Activated naive CD4-positive, alpha-beta T cell treated with Interleukin-2 at 50 U/mL for 16 hours (primary cell): ENCODE measurements at regions not wholly inside any gene's neighbourhood (a gene's known extent, or its start where the extent isn't known, plus 50 kb on each side); places are given as distances from the start of the nearest gene placed in this dataset.

ENCODE experiments used
- DNase-seq: peaks from one replicate; pipeline ENCODE4 v3.0.0-alpha.2; 2020

DNA sequence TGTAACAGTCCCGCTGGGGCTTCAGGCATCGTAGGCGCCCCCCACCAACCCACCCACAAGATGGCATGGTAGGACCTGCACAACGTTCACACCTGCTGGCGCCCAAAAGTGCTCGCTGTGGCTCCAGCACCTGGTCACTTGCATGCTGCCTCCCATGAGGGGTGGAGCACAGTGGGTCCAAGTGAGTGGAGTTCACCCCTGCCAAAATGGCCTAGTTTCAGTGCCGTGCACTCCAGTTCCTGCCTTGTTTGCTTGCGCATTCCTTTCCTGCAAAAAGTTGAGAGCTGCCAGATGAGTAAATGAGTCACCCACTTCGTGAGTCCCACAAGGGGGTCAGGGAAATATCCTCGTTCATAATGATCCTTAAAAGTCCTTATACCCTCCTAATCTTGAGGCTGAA is 788.7 kb upstream of the DPPA4 start:
- no peak for DNase-seq

DNA sequence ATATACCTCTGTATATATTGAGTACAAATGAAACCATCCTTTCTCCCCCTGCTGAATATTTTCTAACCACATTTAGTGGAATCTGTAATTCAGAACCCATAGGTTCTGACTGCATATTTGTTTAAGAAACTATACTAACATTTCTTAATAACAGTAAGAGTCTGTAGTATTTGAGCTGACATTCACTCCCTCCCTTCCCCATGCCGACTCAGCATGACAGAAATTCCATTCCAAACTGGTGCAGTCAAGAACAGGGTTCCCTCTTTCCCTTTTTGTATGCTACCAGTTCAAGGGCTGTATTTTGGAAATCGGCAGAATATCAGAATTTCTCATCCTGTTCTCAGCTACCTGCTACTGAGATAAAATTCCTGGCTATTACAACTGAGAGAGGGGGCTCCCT is 796.6 kb upstream of the DPPA4 start:
- no peak for DNase-seq

DNA sequence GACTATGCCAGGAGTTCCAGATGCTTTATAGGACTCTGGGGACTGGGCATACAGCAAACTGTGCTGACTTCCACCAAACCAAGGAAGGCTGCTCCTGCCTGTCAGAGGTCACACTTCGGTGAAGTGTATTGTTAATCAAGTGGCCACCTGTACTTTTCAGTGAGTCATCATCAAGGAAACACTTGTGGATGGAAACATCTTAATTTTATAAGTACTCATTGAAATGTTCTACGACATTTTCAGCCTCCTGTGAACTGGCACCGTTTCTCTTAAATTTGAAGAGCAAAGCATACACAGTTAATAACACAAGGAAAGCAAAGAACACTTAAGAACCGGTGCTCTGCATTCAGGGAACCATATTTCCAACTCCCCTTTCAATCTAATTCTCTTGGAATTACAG is 801.7 kb upstream of the DPPA4 start:
- no peak for DNase-seq

DNA sequence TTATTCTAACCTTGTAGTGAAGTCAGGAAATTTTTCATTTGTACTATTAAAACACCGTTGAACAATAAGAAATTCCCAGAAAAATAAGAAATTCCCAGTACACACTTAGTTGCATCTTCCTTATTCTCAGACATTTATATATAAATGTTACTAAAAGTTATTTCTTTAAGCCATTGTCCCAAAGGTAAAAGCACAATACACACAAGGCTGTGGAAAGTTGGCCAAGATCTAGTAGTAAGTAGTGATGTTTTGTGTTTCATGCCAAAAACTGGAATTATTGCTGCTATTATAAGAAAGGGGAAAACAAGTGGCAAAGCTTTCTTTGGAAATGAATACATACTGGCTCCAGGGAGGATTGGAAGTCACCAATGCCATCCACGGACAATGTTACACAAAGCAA is 802.5 kb upstream of the DPPA4 start:
- DNase-seq: no peak

- DNase-seq: no peak
These were observed 812.4 kb upstream of the DPPA4 start for GRCh38 chr3:110149763-110150162.

GRCh38 chr3:110157221-110157620 is 819.9 kb upstream of the DPPA4 start:
- no peak for DNase-seq

GRCh38 chr3:110164632-110165369 is 827.5 kb upstream of the DPPA4 start:
- no peak for DNase-seq

DNA sequence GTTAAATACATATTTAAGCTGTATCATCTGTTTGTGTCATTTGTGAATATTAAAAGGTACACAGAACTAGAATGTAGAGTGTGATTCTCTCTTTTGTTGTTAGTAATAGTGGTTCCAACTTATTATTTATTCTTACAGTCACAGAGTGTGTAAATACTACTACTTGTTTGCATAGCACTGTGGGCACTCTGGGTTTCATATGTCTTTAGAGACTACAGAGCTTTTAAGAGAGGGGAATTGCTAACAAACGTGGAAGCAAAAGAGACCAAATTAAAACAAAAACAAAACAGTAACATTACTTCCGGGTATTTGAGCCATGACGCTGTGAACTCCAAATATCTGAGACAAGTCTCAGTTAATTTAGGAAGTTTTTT is 828.0 kb upstream of the DPPA4 start:
- no peak for DNase-seq

DNA sequence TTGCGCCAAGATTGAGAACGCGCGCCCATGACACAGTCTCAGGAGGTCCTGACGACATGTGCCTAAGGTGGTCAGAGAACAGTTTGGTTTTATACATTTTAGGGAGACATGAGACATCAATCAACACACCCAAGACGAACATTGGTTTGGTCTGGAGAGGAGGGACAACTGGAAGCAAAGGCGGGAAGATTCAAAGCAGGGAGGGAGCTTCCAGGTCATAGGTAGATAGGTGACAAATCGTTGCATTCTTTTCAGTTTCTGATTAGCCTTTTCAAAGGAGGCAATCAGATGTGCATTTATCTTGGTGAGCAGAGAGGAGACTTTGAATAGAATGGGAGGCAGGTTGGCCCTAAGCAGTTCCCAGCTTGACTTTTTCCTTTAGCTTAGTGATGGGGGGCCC is 828.4 kb upstream of the DPPA4 start:
- DNase-seq: no peak

- DNase-seq: no peak
These were observed 829.4 kb upstream of the DPPA4 start for GRCh38 chr3:110166791-110167190.

DNA sequence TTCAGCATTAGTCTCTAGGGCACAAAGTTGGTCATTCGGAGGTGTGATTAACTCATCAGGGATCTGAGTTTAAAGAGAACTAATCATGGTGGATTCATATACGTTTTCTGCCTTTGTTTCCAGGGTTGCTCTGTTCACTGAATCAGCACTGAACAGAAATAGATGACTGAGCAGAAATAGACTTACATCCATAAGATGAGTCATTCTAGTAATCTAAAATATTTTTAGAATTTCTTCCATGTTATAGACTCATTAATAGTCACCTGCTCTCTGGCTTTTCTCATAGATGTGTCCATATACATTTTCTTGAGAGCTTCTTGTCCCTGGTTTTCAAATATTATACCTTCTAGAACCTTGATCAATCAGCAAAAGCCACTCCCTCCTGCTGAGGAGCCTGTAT is 837.6 kb upstream of the DPPA4 start:
- no peak for DNase-seq

DNA sequence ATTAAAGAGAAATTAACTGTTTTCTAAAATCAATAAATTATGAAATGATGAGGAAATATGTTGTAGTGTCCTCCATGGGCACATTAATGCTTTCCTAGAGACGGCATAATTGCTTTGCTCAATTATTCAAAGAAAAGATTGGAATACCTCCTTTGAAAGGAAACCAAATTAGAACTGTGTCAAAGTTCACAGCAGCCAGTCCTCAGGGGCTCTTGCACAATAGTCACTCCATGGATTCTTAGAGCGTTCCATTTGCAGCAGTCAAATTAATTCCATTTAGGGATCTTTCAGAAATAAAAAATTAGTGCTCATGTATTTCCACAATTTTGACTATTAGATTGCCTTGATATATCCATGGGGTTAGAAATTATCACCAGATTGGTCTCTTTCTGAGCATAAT is 841.6 kb upstream of the DPPA4 start:
- DNase-seq: no peak

DNA sequence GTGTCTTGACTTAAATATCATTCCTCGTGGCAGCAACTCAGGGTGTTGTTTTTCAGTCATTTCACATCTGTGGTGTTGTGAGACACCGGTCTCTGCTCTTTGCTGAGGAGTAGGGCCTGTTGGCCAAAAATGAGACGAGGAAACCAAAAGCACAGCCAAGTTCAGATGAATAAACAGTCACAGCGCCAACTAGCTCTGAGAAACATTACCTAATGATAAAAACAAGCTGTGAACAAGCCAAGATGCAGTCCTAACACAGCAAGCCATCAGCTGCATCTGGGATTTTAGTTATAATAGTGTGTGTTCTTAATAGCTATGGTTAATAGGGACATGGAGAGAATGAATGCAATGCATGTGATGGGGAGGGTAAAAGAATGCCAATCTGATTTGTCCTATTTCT is 843.4 kb upstream of the DPPA4 start:
- no peak for DNase-seq

- no peak for DNase-seq
These were observed 843.9 kb upstream of the DPPA4 start for GRCh38 chr3:110181226-110181625.

DNA sequence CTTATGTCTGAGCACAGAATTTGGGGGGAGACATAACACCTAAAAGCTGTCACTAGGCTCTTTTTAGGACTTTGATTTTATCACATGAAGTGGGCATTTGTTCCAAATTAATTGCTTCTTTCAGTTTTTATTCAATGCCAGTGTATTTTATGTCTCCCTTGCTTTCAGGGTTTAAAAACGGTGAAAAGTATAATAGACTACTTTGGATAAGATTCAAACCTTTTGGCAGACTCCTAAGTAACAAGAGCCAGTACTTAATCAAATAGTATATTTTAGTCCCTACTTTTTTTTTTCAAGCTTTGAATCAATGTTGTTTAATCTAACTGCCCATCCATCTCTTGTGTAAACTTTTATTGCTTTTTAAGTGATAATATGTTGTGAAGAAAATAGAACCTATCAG is 847.2 kb upstream of the DPPA4 start:
- no peak for DNase-seq

DNA sequence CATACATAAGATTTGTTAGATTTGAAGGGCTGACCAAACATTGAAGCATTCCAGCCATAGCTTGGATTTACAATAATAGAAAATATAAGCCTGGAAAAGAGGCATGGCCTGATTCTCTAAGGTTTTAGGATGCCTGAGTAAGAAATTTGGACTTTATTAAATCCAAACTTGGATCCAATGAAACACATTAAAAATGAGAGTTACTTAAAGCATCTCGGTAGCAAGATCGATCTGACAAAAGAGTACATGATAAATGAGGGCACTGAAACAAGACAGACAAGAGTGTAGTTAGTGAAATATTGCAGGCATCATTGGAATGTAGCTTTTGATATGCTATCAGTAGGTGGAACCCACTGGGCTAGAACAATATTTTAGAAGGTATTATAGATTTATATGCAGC is 855.7 kb upstream of the DPPA4 start:
- no peak for DNase-seq

DNA sequence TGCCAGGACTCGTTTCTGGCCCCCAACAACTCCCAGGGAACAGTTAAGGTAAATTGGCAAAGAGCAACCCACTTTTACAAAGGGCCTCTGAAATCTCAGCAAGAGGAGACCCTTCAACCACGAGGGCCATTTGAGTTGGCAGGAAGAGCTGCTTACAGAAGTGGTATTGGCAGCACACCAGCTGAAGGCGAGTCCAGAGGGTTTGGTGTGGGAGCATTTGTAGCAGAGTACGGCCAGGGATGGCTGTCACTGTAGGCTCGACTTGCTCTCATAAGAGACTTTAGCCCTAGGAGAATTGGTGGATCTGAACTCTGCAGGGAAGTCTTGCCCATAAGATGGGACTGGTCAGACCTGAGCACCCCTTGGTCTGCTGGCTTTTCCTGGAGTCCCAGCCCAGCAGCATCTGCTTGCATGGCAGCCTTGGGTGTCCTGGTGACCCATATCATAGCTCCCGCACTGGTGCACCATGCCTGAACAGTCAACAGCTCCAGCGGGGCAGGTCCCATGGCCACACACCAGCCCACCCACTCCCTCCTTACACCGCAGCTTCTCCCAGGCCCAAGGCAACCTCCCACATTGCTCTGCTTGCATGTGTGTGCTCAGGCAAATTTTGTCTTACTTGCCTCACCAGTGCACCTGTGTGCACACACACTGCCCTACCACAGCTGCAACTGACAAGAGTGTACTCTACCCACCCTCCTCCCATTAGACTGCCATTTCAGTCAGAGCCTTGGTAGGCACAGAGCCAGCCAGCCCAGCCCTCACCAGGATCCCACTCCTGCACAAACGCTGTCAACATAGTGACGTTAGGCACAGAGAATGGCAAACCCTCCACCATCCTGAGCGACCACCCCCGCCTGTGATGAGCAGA is 861.6 kb upstream of the DPPA4 start:
- DNase-seq: no peak

DNA sequence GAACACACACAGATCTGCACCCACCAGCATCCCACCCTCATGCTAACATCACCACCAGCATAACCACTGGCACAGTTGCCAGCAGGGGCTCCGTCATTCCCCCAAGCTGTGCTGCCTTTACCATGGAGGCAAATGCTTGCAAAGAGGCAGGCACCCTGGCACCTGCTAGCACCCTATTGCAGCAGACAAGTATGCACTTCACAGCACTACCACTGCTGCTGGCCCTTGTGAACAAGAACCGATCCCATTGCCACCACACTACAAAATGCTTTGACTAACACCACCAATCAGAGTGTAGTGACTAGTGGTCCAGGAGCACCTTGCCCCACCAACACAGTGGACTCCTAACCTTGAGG is 862.2 kb upstream of the DPPA4 start:
- DNase-seq: no peak

- no peak for DNase-seq
These were observed 861.4 kb upstream of the NECTIN3 start for GRCh38 chr3:110210086-110210660.

- no peak for DNase-seq
These were observed 845.0 kb upstream of the NECTIN3 start for GRCh38 chr3:110226645-110227044.

DNA sequence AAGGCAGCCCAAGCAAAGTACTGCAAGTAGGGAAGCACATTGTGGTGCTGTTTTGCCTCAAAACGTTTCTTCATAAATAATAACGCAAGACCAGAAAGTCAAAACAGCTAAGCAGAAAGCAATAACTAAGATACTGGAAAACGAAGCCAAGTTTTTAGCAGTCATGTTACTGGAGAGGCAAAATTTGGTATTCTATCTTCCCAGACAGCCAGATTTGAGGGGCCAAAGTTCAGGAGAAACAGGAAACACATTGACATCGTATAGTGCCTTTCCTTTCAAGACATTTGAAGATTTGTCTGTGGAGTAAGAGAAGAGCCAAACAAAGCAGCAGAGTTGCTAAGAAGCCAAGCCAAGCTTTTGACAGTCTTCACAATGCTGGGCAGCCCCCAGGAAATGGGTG is 843.6 kb upstream of the NECTIN3 start:
- no peak for DNase-seq

- no peak for DNase-seq
These were observed 836.8 kb upstream of the NECTIN3 start for GRCh38 chr3:110234831-110235230.

- DNase-seq: no peak
These were observed 834.5 kb upstream of the NECTIN3 start for GRCh38 chr3:110236976-110237610.

DNA sequence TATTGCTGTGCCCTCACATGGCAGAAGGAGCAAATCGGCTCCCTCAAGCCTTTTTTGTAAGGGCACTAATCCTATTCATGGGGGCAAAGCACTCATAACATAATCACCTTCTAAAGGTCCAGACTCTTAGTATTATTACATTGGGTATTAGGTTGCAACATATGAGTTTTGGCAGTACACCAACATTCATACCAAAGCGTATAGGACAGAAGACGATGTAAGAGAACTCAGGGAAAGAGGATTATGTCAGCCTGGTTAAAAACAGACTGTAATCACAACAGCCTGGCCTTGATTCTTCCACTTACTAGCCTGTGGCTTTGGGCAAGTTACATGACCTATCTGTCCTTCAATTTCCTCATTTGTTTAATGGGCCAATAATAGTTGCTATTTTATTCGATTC is 828.5 kb upstream of the NECTIN3 start:
- DNase-seq: no peak
